T-helper 2 cell (primary cell): ENCODE measurements at regions not wholly inside any gene's neighbourhood (a gene's known extent, or its start where the extent isn't known, plus 50 kb on each side); places are given as distances from the start of the nearest gene placed in this dataset.
"Not testable (repeated sequence)": the region's sequence is repeated elsewhere in the genome, so short reads cannot be mapped to it uniquely, and the experiment has no call there.

Experiments used
- DNase-seq, 5 experiments: peaks; one replicate each; pipeline versions ENCODE4 v3.0.0 to v3.0.0-alpha.2; 2012 to 2022

DNA sequence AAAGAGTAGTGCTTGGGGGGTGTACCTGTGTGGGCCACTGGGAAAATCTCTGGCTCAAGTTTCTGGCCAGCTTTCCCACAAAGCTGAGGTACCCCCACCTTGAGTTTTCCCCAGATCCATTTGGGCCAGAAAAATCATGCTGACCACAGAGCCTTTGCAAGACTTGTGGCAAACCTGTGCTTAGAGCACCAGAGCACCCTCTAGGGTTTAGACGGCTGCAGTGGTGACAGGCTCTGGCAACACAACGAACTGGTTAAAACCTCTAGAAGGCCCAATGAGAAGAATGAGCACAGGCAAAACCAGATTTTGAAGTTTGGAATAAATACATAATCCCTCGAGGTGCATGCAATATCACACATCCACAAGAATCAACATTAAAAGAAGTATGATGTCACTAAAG is 290.7 kb upstream of the FOLH1 start:
- no peak for DNase-seq

DNA sequence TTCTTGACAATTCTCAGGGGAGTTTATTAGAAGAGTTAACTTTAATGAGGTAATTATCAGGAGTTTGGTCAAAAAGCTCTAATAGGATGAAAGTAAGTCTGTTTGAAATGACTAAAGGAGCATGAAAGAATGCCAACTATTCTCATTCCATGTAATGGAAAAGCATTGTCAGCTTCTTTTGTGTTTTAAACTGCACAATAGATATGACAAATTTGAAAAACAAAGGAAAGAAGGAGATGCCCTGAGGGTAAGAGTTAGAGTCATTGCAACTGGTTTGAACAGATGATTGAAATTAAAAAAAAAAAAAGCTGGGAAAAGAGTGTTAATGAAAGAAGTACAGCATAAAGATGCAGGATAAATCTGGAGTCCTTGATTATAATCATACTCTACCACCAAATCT is 296.8 kb upstream of the FOLH1 start:
- DNase-seq: no peak

DNA sequence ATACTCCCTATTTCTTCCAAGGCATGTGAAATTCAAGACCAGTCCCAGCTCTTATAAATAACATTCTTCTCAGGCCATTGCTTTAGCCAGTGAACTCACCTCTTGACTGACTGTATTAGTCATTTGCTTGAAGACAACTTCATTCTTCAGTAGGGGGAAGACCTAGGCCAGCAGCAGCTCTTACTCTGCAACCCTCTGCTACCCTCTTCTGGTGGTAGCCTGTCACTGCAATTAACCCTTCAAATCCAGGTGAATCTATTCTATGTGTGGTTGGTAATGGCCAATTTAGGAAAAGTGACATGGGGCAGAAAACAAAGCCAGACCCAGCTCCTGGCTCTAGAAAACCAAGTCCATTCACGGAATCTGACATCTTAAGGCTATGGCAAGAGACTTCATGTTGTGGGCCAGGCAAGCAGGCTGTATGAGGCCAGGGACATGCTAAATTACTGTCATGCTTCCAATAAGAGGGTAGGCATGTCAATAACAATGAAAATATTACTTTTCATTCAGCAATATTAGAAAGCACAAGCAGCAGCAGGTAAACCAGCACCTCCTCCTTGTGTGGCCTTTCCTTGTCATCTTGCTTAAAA is 317.9 kb upstream of the FOLH1 start:
- peak in 1 of 5 experiments; percentile 1 for DNase-seq

DNA sequence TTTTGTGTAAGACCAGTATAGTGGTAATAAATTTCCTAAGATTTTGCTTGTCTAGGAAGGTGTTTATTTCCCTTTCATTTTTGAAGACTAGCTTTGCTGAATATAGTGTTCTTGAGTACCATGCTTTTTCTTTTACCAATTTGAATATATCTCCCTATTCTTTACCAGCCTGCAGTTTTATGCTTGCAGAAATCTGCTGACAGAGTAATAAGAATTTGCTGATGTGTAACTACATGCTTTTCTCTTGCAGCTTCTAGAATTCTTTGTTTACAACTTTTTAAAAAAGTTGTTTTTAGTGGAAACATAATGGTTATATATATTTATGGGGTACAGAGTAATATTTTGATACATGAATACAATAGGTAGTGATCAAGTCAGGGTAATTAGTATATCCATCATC is 324.8 kb upstream of the FOLH1 start:
- DNase-seq: no peak

DNA sequence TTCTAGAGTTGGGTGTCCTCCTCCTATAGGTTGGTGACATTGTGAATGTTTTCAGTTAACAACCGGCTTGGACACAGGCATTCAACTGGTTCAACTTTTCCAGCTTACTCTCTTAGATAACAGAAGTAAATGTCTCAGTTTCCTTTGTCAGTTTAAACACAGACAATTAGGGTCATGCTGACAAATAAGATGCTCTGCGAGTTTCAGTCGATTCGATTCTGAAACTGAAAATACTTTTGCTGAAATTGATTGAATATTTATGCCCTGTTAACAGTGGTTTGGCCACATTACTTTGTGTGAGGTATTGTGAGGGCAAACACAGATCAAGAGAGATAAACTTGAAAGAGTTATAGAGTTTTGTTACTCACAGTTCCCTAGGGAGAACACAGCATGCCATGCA is 330.5 kb upstream of the FOLH1 start:
- DNase-seq: not testable (repeated sequence)

DNA sequence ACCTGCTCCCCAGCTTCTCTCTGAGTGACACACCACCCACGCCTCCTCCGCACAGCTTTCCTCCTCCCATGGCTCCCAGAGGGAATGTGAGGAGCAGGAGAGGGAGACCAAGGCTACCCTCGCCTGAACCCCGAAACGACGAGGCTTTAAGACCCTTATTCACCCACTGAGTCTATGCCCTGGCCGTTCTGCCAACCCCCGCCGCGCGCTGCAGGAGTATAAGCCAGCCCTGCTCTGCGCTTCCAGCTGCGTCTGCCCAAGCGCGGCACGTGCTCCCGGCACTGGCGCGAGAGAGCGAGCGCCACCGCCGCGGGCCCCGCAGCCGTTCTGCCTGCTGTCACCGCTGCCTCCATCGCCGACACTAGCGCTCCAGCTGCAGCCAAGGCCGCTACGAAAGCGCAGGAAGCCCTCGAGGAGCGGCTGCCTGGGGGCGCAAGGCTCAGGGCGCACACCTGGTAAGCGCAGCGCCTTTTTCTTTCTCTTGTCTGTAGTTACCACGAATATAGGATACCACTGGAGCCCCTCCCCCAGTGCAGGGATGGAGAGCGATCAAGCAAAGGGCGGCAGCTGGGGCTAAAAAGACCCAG is 350.0 kb upstream of the FOLH1 start:
- DNase-seq: not testable (repeated sequence)

DNA sequence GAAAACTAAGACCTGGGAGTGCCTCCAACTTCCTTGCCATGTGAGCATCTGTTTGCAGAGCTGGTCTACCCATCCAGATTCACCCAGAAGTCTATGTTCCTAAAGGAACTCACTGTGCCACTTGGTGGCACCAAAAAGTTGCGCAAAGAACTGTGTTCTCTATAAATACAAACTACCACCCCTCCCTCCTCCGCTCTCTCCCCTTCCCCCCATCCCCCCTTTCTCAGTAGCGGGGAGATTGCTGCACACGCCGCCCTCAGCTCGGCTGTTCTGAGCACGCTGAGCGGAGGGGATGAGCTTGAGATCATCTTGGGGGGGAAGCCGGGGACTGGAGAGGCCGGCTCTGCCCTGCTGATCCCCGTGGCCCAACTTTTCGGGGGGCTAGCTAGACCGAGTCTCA is 352.2 kb upstream of the FOLH1 start:
- DNase-seq: not testable (repeated sequence)

DNA sequence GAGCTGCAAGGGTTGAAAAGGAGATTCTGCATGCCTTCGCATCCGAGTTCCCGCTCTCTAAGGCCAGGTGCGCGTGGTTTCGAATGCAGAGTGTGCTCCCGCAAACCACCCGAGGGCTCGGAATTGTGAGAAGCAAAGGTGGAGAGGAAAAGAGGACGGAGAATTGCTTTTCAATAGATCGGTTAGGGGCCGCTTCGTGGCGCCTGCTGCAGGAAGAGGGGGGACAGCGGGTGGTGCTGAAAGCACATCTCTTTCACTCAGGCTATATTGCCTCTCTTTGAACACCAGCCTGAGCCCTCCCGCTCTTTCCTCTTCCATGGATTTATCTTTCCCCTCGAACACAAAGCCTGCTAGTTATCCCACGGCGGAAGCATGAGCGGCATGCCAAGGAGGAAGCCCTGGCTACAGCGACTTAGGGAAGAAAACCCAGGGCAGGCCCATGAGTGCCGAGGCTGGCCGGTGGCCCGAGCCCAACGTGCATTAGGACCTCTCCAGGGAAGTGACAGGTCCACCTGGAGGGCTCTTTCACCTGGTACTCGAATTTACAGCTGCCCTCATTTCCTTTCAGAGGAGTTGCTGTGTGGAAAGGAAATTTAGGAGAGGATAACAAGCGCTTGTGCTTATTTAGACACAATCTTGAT is 353.0 kb upstream of the FOLH1 start:
- not testable (repeated sequence) for DNase-seq

DNA sequence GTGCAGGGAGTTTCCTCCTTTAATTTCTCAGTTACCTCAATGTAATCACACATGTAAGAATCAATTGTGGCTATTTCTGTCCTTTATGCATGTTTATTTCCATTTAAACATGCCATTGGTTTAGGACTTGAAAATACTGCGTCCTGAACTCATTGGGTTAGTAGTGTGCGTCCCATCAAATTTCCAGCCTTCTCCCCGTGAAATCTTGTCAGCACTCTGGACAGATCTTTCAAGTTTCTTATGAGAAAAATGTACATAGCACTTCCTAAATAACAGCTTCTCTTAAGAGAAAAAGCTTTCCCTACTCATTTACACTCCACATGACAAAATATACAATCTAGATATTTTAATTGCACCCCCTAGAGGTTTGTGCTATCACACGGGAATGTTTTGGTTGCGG is 353.9 kb upstream of the FOLH1 start:
- DNase-seq: not testable (repeated sequence)

DNA sequence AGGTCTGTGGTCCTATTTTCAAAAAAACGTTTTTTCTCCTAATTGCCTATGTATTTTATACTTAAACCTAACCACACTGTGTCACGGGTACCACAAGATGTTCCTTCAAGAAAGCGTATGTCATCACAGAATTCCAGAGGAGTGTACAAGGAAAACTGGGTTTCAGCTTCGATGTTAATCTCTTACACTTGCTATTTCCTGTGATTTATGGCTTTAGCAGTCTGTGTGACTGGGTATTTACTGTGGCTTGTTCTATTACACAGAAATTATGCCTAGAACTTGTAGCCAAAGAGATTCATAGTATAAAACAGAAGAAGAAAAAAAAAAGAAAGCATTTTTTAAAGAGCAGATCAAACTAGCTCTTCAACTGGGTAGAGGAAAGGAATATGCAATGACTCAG is 371.1 kb upstream of the FOLH1 start:
- DNase-seq: not testable (repeated sequence)

DNA sequence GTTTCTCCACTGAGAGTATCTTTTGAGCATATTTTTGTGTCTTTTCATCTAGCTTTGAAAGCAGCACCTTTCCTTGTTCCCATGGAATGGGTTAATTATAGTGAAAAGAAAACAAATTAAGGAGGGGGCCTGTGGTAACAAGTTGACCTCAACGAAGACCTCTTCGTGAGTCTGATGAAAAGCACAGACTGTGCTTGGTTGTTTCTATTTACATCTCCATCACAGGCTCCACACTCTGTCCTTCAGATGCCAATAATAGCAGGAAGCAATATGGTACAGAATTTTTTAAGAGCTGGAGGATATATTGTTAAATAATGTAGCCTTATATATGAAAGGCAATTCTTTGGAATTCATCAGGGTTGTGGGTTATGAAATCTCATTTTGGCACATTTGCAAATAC is 366.7 kb upstream of the OR4C13 start:
- not testable (repeated sequence) for DNase-seq

DNA sequence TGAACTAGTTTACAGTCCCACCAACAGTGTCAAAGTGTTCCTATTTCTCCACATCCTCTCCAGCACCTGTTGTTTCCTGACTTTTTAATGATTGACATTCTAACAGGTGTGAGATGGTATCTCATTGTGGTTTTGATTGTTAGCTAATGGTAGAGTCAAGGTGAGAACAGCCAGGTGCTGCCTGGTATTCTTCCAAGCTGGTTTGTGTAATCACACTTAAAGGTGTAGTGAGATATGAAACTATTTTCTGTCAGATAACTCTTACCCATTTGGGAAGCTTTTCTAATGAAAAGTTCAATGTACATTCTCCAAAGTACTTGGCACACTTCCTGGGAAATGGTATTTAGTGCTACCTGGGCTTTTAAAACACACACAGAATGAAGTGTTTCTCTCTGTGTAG is 343.3 kb upstream of the OR4C13 start:
- DNase-seq: not testable (repeated sequence)

DNA sequence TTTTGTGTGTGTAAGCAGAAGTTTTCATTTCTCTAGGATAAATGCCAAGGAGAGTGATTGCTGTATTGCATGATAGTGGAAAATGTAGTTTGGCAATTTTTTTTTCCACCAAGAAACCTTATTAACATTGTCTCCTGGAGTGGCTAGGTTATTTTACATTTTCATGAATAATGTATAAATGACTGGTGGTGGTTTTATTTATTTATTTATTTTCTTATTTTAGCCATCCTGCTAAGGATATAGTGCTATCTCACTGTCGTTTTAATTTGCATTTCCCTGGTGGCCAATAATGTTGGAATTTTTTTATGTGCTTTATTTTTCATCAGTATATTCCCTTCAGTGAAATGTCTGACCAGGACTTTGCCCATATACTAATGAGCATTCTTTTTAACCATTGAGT is 328.3 kb upstream of the OR4C13 start:
- not testable (repeated sequence) for DNase-seq

DNA sequence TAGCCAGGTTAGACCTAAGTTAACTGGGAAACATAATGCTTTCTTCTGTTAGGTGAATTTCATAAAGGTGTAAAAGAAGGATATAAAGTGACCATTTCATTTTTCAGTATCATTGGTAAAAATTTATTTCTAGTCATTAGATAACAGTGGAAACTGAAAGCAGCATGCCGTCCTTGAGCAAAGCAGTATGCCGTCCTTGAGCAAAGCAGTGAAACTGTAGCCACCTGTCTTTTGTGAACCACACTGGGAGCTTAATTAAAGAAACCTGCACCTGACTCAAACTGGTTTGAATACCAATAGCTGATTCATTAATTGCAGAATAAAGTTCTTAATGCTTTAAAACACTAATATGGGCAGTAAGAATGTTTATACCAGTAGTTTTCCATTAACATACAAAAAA is 281.5 kb upstream of the OR4C13 start:
- not testable (repeated sequence) for DNase-seq

DNA sequence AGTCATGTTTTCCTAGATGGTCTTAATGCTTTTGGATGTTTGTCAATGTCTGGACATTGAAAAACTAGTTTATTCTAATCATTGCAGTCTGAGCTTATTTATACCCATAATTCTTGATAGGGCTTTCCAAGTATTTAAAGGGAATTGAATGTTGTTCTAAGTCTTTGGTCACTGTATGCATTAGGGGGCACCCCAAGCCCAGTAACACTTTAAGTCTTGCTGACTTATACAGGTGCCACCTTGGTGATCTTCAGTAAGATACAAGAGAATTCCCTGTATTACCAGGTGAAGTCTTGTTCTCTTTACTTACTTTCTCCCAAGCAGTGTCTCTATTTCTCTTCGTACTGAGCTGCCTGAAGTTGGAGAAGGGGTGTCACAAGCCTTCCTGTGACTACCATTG is 250.1 kb upstream of the OR4C13 start:
- DNase-seq: not testable (repeated sequence)

DNA sequence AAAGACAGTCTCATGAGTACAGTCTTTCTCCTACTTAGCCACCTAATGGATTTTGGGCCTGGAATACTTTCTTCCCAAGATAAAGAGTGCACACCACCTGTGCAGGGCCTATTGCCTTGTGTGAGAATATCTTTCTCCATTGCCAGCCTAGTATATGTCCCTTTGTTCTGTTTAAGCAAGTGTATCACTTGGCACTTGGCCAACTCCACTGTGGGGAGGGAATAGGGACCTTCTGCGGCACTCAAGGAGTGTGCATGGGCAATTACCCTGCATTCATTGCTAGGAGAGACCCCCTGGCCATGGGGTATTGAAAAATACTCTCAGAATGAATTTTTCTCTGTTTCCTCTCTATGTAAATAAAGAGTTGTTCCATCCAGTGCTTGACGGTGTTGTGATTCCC is 201.7 kb upstream of the OR4C13 start:
- DNase-seq: not testable (repeated sequence)

DNA sequence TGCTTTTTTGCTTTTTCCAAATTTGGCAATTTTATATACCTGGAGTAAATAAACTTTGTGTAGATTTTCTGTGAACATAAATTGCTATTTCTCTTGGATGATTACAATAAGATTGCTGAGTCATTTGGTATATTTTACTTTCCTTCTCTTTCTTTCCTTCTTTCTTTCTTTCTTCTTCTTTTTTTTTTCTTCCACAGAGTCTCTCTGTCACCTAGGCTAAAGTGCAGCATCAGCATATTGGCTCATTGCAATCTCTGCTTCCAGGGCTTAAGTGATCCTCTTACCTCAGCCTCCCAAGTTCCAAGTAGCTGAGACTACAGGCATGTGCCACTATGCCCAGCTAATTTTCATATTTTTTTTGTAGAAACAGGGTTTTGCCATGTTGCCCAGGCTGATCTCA is 201.2 kb upstream of the OR4C13 start:
- not testable (repeated sequence) for DNase-seq

DNA sequence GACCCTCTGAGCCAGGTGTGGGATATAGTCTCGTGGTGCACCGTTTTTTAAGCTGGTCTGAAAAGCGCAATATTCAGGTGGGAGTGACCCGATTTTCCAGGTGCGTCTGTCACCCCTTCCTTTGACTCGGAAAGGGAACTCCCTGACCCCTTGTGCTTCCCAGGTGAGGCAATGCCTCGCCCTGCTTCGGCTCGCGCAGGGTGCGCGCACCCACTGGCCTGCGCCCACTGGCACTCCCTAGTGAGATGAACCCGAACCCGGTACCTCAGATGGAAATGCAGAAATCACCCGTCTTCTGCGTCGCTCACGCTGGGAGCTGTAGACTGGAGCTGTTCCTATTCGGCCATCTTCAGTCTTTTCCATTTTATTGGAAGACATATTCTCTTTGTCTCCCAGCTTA is 171.4 kb upstream of the OR4C13 start:
- not testable (repeated sequence) for DNase-seq

DNA sequence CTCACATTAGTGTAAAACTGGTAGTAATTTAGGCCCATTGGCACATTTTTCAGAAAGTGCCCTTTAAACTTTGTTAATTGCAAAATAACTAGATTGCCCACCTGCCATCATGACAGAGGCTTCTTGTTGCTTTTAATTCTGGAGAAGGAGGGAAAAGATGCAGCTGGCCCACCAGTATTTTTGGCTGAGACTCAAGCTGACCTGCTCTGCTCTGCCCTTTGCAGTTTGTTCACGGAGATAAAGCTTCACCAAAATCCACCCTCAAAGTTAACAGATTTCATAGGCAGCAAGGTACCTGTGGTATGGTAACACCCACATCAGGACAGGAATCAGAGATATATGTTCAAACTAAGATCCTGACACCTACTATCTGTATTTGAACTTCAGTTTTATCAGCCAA is 170.2 kb upstream of the OR4C13 start:
- not testable (repeated sequence) for DNase-seq

DNA sequence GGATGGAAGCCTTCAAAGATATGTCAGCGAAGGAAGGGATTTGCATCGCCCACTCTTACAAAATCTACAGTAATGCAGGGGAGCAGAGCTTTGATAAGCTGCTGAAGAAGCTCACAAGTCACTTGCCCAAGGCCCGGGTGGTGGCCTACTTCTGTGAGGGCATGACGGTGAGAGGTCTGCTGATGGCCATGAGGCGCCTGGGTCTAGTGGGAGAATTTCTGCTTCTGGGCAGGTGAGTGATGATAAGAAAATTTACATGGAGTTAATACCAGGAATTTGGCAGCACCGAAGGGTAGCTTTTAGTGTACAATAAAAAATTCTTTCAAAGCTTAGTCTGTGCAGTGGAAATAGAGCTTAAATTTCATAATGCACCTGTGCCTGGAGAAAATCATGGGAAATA is 168.3 kb upstream of the OR4C13 start:
- not testable (repeated sequence) for DNase-seq

DNA sequence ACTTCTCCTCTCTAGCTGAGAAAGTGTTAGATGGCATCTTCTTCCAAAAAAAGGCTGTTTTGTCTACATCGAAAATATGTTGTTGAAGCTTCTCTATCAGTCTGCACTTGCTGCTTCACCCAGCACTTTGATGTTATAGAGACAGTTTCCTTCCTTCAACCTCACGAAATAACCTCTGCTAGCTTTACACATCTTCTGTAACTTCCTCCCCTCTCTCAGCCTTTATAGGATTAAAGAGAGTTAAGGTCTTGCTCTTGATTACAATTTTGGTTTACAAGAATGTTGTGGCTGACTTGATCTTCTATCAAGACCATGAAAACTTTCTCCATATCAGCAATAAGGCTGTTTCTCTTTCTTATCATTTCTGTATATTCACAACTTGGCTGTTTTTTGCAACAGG is 162.4 kb upstream of the OR4C13 start:
- DNase-seq: not testable (repeated sequence)

DNA sequence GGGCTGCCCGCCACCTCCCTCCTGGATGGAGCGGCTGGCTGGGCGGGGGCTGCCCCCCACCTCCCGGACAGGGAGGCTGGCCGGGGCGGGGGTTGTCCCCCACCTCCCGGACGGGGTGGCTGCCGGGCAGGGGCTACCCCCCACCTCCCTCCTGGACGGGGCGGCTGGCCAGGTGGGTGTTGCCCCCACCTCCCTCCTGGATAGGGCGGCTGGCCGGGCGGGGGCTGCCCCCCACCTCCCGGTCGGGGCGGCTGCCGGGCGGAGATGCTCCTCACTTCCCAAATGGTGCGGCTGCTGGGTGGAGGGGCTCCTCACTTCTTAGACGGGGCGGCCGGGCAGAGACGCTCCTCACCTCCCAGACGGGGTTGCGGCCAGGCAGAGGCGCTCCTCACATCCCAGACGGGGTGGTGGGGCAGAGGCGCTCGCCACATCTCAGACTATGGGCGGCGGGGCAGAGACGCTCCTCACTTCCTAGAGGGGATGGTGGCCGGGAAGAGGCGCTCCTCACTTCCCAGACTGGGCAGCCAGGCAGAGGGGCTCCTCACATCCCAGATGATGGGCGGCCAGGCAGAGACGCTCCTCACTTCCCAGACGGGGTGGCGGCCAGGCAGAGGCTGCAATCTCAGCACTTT is 153.9 kb upstream of the OR4C13 start:
- DNase-seq: not testable (repeated sequence)

DNA sequence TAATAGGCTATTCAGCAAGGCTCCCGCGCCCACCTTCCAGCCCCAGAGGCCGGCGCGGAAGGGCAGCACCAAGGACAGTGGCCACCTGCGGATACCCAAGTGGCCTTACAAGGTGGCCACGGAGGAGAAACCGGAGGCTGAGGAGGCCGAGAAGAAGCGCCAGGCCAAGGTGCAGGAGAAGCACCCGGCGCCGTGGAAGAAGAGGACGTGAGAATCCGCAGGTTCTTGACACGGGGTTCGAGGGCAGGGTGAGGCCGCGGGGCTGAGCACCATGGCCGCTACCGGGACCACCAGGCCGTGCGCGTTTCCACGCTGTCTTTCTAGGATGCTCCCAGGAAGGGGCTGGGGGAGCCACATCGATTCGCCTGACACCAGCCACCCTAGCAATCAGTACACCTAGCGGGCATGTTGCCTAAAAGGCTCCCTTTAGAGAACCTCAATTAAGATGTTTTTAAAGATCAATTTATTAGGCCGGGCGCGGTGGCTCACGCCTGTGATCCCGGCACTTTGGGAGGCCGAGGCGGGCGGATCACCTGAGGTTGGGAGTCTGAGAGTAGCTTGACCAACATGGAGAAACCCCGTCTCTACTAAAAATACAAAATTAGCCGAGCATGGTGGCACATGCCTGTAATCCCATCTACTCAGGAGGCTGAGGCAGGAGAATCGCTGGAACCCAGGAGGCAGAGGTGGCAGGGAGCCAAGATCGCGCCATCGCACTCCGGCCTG is 134.3 kb upstream of the OR4C13 start:
- not testable (repeated sequence) for DNase-seq
